ENCODE measurements at regions not wholly inside any gene's neighbourhood (a gene's known extent, or its start where the extent isn't known, plus 50 kb on each side); places are given as distances from the start of the nearest gene placed in this dataset.

- TF ChIP-seq CDX4 (CRISPR knock-in tag; IDR thresholded peaks at IDR 0.05; ENCODE audit: borderline replicate concordance), result no peak
- TF ChIP-seq IRF1 (CRISPR knock-in tag; IDR thresholded peaks at IDR 0.05), result no peak
- TF ChIP-seq ZNF396 (CRISPR knock-in tag; IDR thresholded peaks at IDR 0.05; ENCODE audit: borderline replicate concordance), result no peak
- no peak for TF ChIP-seq FOXP1 (CRISPR knock-in tag; IDR thresholded peaks at IDR 0.05; ENCODE audit: borderline replicate concordance)
- TF ChIP-seq PREB (CRISPR knock-in tag; IDR thresholded peaks at IDR 0.05; ENCODE audit: borderline replicate concordance), result no peak
- TF ChIP-seq TCF7 (CRISPR knock-in tag; IDR thresholded peaks at IDR 0.05; ENCODE audit: low read depth), result no peak
- no peak for TF ChIP-seq ATF2 (CRISPR knock-in tag; IDR thresholded peaks at IDR 0.05; ENCODE audit: borderline replicate concordance, low read depth)
- TF ChIP-seq NR3C1 (CRISPR knock-in tag; conservative IDR thresholded peaks at IDR 0.05; ENCODE audit: low read depth), result no peak
These were observed 252.1 kb upstream of the COPS8 start (continued) for GRCh38 chr2:236833501-236834073.

GRCh38 chr2:236834284-236834683 lies 251.4 kb upstream of the COPS8 start:
- Mint-ChIP-seq H3K36me3 (peaks cover 25% of the 10 kb centered on the region), H3K27ac (no peak overlapping the region), H3K27me3 (ENCODE audit: low read depth) (peaks cover 11% of the 10 kb centered on the region), H3K4me1 (no peaks in the 10 kb centered on the region), H3K9me3 (peaks cover 39% of the 10 kb centered on the region), H3K4me3 (no peak overlapping the region)
- DNase-seq (ENCODE audit: low spot score) (no peak), ATAC-seq (no peak)
- POLR2A ChIA-PET, result no interaction called here
- no peak for TF ChIP-seq ZBTB43 (CRISPR knock-in tag; IDR thresholded peaks at IDR 0.05)
- TF ChIP-seq ERG (CRISPR knock-in tag; IDR thresholded peaks at IDR 0.05), result no peak
- no peak for TF ChIP-seq NR2C2 (CRISPR knock-in tag; IDR thresholded peaks at IDR 0.05)
- no peak for TF ChIP-seq AR (CRISPR knock-in tag; IDR thresholded peaks at IDR 0.05)
- no peak for TF ChIP-seq GRHL2 (CRISPR knock-in tag; IDR thresholded peaks at IDR 0.05; ENCODE audit: insufficient replicate concordance, severe bottlenecking)
- no peak for TF ChIP-seq ELF4 (CRISPR knock-in tag; IDR thresholded peaks at IDR 0.05; ENCODE audit: low read depth)
- CTCF ChIA-PET, result no interaction called here
